NCI-H2029 (cell line): ENCODE measurements at regions not wholly inside any gene's neighbourhood (a gene's known extent, or its start where the extent isn't known, plus 50 kb on each side); places are given as distances from the start of the nearest gene placed in this dataset.

Experiments
- DNase-seq: peaks from one replicate; lab custom pipeline; 2025; lab: John Stamatoyannopoulos, UW

- no peak for DNase-seq
Observed at GRCh38 chr6:119541132-119541905, 191.8 kb upstream of the MAN1A1 start.

GRCh38 chr6:119540417-119540816, 190.9 kb upstream of the MAN1A1 start:
- no peak for DNase-seq

DNA sequence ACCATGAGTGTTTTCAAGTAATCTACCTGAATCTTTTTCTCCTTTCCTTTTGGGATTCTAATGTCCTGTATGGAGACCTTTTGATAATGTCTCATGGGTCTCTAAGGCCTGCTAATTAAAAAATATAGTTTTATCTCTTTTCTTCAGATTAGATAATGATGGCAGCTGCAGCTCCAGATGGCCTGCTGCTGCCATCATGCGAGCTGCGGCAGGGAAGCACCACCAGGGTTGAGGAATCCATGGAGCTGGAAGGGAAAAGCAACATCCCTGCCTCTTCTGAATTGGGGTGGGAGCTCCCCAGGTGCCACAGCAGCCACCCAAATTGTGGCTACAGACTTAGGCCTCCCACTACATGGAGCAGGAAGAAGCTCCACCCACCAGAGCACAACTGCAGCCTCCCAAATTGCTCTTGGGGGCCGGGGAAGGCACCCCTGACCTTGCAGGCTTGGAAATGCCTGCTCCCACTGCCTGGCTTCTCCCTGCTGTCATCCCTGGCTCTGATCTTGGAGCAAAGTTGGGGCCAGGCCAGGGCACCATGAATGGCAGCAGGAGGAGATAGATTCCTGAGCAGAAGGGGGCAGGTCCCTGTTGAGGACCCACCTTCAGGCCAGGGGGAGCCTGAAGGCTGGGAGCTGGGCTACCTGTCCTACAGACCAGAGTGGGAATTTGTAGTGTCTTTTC, 189.6 kb upstream of the MAN1A1 start:
- no peak for DNase-seq

- no peak for DNase-seq
Observed at GRCh38 chr6:119536666-119537065, 187.1 kb upstream of the MAN1A1 start.

GRCh38 chr6:119535332-119535731, 185.8 kb upstream of the MAN1A1 start:
- DNase-seq, result no peak

DNA sequence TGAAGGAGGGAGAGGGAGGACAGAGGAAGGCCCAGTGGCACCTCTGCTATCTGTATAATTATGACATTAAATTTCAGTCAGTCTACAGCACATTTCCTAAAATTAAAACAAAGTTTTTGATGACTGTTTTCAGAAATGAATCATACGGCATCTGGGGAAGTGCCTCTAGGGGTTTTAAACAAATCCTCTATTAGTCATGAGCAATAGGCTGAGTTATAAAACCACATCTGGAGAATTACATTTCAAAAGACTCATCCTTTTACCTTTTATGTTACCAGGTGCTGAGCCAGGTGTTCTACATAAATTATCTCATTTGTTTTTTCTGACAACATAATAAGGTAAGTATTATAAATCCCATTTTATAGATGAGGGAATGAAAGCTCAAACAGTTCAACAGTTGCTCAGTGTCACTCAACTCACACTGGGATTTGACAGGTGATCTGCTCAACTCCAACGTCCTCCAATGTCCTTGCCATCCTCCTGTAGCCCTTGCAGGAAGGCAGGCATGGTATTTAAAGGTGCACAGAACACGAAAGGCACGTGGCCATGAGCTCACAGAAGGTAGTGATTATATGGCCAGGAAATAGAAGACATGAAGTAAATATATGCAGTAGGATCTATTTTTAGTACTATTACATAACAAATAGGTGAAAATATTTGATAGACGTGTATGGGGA, 184.2 kb upstream of the MAN1A1 start:
- DNase-seq, result no peak

GRCh38 chr6:119527231-119527578, 177.6 kb upstream of the MAN1A1 start:
- no peak for DNase-seq

DNA sequence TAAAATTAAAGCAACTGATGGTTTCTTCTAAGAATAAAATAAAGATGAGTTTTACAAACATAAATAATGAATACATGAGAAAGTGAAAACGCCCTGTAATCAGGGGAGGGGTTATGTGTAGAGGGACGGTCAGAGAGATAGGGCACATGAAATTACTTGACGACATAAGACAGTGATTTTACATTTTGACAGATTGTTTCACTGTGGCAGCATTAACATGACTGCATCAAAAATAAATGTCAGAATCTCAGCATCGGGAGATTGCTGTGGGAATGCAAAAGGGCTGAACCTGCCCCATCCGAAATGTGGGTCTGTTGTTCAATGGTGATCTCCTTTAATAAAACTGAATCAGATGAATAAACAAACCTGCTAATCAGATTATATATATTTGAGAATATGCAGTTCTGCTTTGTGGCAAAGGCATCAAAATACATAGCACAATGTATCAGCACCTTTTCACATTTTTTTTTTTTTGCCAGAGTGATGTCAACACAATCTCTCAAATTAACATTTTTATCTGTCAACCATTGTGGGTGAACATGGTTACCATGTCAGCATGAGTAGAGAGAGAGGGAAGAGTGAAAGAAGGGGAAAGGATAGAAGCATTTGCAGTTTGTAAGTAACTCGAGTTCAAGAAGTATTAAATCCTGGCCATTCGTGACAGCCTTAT, 177.1 kb upstream of the MAN1A1 start:
- DNase-seq, result no peak

GRCh38 chr6:119524410-119524809, 174.8 kb upstream of the MAN1A1 start:
- DNase-seq, result no peak

DNA sequence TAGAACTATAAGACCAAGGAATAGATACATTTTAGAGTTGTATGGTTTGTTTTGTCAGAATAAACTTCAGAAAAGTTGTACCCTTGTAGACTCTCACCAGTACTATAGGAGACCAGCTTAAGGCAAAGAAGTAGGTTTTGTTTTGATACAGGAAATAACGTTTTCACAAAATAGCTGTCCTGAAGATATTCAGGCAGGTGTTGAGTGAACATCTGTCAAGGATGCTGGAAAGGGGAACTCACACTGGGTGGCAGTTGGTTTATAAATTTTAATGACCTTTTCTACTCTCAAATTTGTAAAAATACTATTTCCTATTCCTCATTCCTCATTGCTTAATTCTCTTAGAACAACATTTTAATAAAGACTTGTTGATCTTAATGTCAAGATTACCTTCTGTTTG, 174.0 kb upstream of the MAN1A1 start:
- DNase-seq, result no peak

DNA sequence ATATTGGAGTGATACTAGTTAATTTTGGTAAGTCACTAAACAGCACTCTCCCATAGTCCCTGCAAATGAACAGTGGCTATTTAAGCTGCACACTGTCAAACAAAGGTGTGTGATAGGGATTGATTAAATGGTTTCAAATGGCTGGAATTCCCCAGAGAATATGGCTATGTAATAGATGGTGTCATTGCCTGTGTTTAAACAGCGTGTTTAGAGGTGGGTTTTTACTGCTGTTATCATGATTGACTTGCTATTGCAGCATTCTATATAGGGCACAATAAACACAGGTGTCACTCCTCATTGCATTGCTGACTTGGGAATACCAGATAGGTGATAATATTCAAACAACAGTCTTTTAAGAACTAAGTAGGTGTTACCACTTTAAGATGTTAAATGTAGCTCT, 171.7 kb upstream of the MAN1A1 start:
- DNase-seq, result no peak

- no peak for DNase-seq
Observed at GRCh38 chr6:119517428-119517827, 167.9 kb upstream of the MAN1A1 start.

DNA sequence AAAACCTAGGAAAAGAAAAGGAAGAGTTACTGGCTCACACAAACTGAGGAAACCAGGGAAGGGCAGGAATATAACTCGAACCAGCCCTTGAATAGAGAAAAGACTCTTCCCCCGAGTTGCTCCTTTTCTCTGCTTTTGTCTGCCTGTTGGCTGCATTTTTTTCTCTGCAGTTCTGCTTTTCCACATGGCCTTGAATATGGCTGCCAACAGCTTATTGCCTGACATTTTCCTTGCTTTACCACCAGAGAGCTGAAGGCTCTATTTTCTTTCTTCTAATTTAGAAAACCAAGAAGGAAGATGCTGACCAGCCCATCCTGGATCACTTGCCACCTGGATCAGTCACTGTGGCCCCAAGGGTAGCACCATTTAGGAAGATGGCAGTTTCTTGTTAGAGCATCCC, 164.8 kb upstream of the MAN1A1 start:
- DNase-seq, result no peak

GRCh38 chr6:119511024-119511423, 161.5 kb upstream of the MAN1A1 start:
- DNase-seq, result peak; percentile 16

- no peak for DNase-seq
Observed at GRCh38 chr6:119510246-119510645, 160.7 kb upstream of the MAN1A1 start.

- DNase-seq, result no peak
Observed at GRCh38 chr6:119506631-119507174, 157.1 kb upstream of the MAN1A1 start.

DNA sequence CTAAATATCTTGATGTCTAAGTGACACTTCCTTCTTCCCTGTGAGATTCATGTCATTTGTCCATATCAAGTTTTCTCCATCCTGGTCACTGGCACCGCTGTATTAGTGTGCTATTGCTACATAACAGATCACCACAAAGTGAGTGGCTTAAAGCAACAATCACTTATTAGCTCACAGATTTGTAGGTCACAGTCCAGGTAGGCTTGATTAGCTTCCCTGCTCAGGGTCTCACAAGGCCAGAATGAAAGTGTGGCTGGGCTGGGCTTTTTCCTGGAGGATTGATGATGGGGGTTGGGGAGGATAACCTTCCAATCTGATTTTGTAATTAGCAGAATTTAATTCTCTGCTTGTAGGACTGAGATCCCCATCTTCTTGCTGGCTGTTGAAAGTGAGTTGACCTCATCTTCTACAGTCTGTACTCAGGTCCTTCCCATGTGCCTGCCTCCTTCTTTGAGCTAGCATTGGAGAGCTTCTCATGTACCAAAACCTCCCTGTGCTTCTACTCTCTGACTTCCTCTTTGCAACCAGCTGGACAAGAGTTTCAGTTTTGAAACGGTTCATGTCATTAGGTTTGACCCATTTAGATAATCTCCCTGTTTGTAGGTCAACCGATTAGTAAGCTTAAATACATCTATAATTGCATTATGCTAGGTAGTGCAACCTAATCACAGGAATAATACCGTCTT, 152.4 kb upstream of the MAN1A1 start:
- no peak for DNase-seq

DNA sequence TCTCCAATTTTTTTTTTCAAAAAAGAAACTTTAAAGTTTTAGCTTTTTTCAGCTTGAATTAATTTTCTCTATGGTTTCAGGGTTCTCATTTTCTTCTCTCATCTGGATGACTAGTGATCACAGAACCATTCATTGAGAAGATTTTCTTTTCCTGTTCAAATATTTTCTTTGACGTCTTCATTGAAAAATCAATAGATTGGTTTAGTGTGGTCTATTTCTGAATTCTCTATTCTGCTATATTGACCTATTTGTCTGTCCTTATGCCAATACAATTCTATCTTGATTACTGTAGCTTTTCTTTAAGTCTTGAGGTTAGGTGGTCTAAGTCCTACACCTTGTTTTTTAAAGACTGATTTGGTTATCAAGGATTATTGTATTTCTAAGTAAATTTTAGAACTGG, 150.2 kb upstream of the MAN1A1 start:
- DNase-seq, result no peak

GRCh38 chr6:119497988-119498727, 148.6 kb upstream of the MAN1A1 start:
- DNase-seq, result peak; percentile 26

DNA sequence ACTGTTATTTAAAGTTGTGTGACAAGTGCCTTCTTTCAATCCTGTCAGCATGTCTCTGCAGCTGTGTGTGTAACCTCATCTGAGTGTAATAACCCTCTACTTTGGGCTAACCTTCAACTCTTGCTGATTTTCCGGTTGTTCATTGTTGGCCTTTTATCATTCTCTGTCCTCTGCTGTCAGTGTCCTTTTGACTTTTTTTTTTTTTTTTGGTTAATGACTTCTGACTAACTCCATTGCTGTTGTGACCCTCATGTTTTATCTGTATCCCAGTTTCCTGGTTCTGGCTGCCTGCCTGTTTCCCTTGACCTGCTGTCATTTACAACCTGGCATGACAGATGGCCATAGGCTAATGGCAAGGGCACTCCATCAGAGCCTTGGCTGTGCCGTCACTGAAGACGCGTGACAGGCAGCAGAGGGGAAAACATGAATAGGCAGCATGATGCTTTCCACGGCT, 145.7 kb upstream of the MAN1A1 start:
- DNase-seq, result peak; percentile 78

DNA sequence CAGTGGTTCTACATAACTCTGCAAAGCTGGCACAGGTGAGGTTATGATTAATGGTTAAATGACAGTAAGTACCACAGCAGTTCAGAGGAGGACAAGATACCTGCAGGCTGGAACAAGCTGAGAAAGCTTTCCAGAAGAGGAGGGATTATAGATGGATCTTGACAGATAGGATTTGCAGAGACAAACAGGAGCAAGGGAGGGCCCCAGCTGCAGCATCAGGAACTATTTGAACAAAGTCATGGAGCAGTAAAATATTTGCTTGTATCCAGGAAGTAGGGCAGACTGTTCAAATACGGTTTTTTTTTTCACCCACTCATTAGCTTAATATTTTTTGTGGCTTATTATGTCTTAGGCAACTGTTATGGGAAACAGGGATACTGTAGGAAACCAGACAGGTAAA, 144.4 kb upstream of the MAN1A1 start:
- peak; percentile 84 for DNase-seq
